SU-DHL-6 (cell line): ENCODE measurements at regions not wholly inside any gene's neighbourhood (a gene's known extent, or its start where the extent isn't known, plus 50 kb on each side); places are given as distances from the start of the nearest gene placed in this dataset.

ENCODE experiments used
- CTCF ChIP-seq: fragments of 200-600 bp; sonication (generic); IDR thresholded peaks from one replicate; pipeline ENCODE4 v1.5.1; 2017; ENCODE audit warnings: antibody characterized with exemption, mild to moderate bottlenecking, low read length, moderate library complexity; ENCODE audit not compliant: insufficient read depth, poor library complexity, severe bottlenecking
- EZH2phosphoT487 ChIP-seq: fragments of 200-600 bp; sonication (generic), shearing (Covaris generic); conservative IDR thresholded peaks from 2 replicates; pipeline ENCODE4 v1.6.1; 2018; ENCODE audit warnings: mild to moderate bottlenecking, antibody characterized with exemption, low read length, moderate library complexity, mixed read lengths

DNA sequence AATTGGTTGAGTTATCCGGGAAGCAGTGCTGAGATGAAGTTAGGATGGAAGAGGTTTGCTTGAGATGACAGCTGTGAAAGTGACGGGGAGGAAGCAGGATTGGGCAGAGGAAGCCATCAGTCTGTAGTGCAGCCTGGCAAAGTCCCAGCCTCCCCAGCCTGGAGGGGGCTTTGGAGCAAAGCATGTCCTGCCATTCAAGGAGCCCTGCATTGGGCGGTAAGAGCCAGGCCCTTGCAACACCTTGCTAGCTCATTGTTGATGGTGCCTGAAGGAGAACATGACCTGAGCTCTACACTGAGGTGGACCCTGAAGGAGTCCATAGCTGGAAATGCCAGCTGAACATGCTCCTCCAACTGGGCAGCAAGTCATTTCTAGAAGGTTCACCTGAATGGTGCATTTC lies 228.9 kb downstream of the ACKR3 start:
- TF ChIP-seq CTCF: no peak
- no peak for TF ChIP-seq EZH2phosphoT487
